Activated CD4-positive, CD25-positive, alpha-beta regulatory T cell treated with anti-CD3 and anti-CD28 coated beads, Interleukin-2, amount 50 U/mL, for 72 hours (primary cell): ENCODE measurements at regions not wholly inside any gene's neighbourhood (a gene's known extent, or its start where the extent isn't known, plus 50 kb on each side); places are given as distances from the start of the nearest gene placed in this dataset.
"Not testable (repeated sequence)": the region's sequence is repeated elsewhere in the genome, so short reads cannot be mapped to it uniquely, and the experiment has no call there.

Source experiments
- DNase-seq: peaks from one replicate; pipeline ENCODE4 v3.0.0; 2021

GRCh38 chr18:1047406-1047805 is 142.7 kb downstream of the ADCYAP1 start:
- DNase-seq: no peak

GRCh38 chr18:1048032-1048431 is 143.4 kb downstream of the ADCYAP1 start:
- DNase-seq: no peak

GRCh38 chr18:1049173-1049572 is 144.5 kb downstream of the ADCYAP1 start:
- no peak for DNase-seq

- no peak for DNase-seq
These were observed 145.5 kb downstream of the ADCYAP1 start for GRCh38 chr18:1050012-1050657.

GRCh38 chr18:1052301-1052700 is 147.6 kb downstream of the ADCYAP1 start:
- DNase-seq: no peak

GRCh38 chr18:1053331-1054315 is 149.0 kb downstream of the ADCYAP1 start:
- DNase-seq: no peak

- DNase-seq: no peak
These were observed 151.7 kb downstream of the ADCYAP1 start for GRCh38 chr18:1056404-1056803.

GRCh38 chr18:1057367-1057766 is 152.7 kb downstream of the ADCYAP1 start:
- no peak for DNase-seq

- DNase-seq: no peak
These were observed 157.9 kb downstream of the ADCYAP1 start for GRCh38 chr18:1062588-1062987.

- DNase-seq: no peak
These were observed 170.7 kb downstream of the ADCYAP1 start for GRCh38 chr18:1075322-1075721.

- no peak for DNase-seq
These were observed 171.2 kb downstream of the ADCYAP1 start for GRCh38 chr18:1075876-1076275.

- DNase-seq: no peak
These were observed 173.6 kb downstream of the ADCYAP1 start for GRCh38 chr18:1078301-1078700.

- DNase-seq: not testable (repeated sequence)
These were observed 179.0 kb downstream of the ADCYAP1 start for GRCh38 chr18:1083675-1084074.

- DNase-seq: no peak
These were observed 186.1 kb downstream of the ADCYAP1 start for GRCh38 chr18:1090758-1091157.

GRCh38 chr18:1092228-1092627 is 187.6 kb downstream of the ADCYAP1 start:
- no peak for DNase-seq

GRCh38 chr18:1094409-1094808 is 189.7 kb downstream of the ADCYAP1 start:
- no peak for DNase-seq

GRCh38 chr18:1097991-1098735 is 193.5 kb downstream of the ADCYAP1 start:
- DNase-seq: not testable (repeated sequence)

GRCh38 chr18:1102848-1103247 is 198.2 kb downstream of the ADCYAP1 start:
- DNase-seq: no peak

- no peak for DNase-seq
These were observed 198.9 kb downstream of the ADCYAP1 start for GRCh38 chr18:1103537-1103936.

- no peak for DNase-seq
These were observed 199.7 kb downstream of the ADCYAP1 start for GRCh38 chr18:1104181-1104881.

- no peak for DNase-seq
These were observed 219.8 kb downstream of the ADCYAP1 start for GRCh38 chr18:1124495-1124894.

- DNase-seq: no peak
These were observed 228.9 kb downstream of the ADCYAP1 start for GRCh38 chr18:1133541-1133940.

- DNase-seq: no peak
These were observed 243.1 kb downstream of the ADCYAP1 start for GRCh38 chr18:1147730-1148129.
